Fibroblast of lung (primary cell): ENCODE measurements at regions not wholly inside any gene's neighbourhood (a gene's known extent, or its start where the extent isn't known, plus 50 kb on each side); places are given as distances from the start of the nearest gene placed in this dataset.

Source experiments
- CTCF ChIP-seq, 2 donors: IDR thresholded peaks in 1 of 2; conservative IDR thresholded peaks in 1 of 2; 1 replicate in 1 of 2; 2 replicates in 1 of 2; pipeline ENCODE4 v1.5.1; 2011 to 2012; ENCODE audit warnings: low read length in 2 of 2, control low read depth in 1 of 2, inconsistent platforms in 1 of 2, low read depth in 1 of 2, mild to moderate bottlenecking in 1 of 2
- EZH2 ChIP-seq: IDR thresholded peaks from 2 replicates; pipeline ENCODE4 v1.5.1; 2012; ENCODE audit warnings: low read length, control low read depth, mild to moderate bottlenecking; ENCODE audit errors: missing control alignments

DNA sequence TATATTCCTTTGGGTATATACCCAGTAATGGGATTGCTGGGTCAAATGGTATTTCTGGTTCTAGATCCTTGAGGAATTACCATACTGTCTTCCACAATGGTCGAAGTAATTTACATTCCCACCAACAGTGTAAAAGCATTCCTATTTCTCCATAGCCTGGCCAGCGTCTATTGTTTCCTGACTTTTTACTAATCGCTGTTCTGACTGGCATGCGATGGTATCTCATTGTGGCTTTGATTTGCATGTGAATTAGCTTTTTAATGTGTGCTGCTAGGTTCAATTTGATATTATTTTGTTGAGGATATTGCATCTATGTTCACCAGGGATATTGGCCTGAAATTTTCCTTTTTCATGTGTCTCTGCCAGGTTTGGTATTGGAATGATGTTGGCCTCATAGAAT is 67.4 kb upstream of the VRK2 start:
- TF ChIP-seq CTCF (conservative IDR thresholded peaks at IDR 0.05 in 1 of 2, IDR thresholded peaks at IDR 0.05 in 1 of 2; ENCODE audit: low read depth in 1 of 2, low read length in 2 of 2) (no peak), EZH2 (no peak)
